ENCODE measurements at regions not wholly inside any gene's neighbourhood (a gene's known extent, or its start where the extent isn't known, plus 50 kb on each side); places are given as distances from the start of the nearest gene placed in this dataset.

GRCh38 chr5:107215611-107216010 is 455.1 kb downstream of the EFNA5 start:
- TF ChIP-seq POLR2AphosphoS5 (IDR thresholded peaks at IDR 0.05; ENCODE audit: borderline replicate concordance, low read depth, low read length) (no peak), EZH2 (IDR thresholded peaks at IDR 0.05) (no peak)

Measured in SK-N-MC (cell line).